ENCODE measurements at regions not wholly inside any gene's neighbourhood (a gene's known extent, or its start where the extent isn't known, plus 50 kb on each side); places are given as distances from the start of the nearest gene placed in this dataset.

DNA sequence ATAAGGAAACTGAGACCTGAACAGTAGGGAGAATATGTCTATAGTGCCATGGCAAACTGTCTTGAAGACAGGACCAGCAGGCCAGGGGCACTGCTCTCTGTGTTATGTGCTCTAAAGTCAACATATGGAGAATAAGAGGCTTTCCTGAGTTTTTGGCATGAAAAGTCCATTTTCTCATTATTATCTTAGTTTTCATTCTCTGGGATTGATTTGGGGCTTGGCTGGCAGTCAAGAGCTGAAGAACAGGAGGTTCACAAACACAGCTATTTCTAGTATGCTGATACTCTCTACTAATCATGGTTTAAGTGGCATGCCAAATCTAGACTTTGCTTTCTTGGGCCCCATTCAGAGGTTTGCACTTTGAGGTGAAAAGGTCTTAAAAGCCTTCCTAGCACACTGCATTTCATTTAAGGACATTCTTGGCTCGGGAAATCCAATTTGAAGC is 404.4 kb downstream of the ZNF608 start:
- Histone ChIP-seq H3K79me2 (ENCODE audit: insufficient read depth, low read length) (no peaks in the 10 kb centered on the region), H3K4me3 (ENCODE audit: insufficient read depth, low read length) (no peak overlapping the region), H3K36me3 (ENCODE audit: insufficient read depth, low read length) (no peaks in the 10 kb centered on the region), H3K27ac (ENCODE audit: low read depth, low read length) (no peak overlapping the region), H4K20me1 (ENCODE audit: insufficient read depth, low read length) (no peaks in the 10 kb centered on the region), H3K9me3 (ENCODE audit: low read depth, low read length) (no peaks in the 10 kb centered on the region), H3K4me2 (ENCODE audit: insufficient read depth, low read length) (no peak overlapping the region), H3K4me1 (ENCODE audit: insufficient read depth, low read length) (peaks cover 23% of the 10 kb centered on the region), H2AFZ (ENCODE audit: low read length) (no peak overlapping the region), H3K27me3 (ENCODE audit: insufficient read depth, low read length) (peaks cover 13% of the 10 kb centered on the region)
- TF ChIP-seq, protein P1, sequence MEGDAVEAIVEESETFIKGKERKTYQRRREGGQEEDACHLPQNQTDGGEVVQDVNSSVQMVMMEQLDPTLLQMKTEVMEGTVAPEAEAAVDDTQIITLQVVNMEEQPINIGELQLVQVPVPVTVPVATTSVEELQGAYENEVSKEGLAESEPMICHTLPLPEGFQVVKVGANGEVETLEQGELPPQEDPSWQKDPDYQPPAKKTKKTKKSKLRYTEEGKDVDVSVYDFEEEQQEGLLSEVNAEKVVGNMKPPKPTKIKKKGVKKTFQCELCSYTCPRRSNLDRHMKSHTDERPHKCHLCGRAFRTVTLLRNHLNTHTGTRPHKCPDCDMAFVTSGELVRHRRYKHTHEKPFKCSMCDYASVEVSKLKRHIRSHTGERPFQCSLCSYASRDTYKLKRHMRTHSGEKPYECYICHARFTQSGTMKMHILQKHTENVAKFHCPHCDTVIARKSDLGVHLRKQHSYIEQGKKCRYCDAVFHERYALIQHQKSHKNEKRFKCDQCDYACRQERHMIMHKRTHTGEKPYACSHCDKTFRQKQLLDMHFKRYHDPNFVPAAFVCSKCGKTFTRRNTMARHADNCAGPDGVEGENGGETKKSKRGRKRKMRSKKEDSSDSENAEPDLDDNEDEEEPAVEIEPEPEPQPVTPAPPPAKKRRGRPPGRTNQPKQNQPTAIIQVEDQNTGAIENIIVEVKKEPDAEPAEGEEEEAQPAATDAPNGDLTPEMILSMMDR (IDR thresholded peaks at IDR 0.05; ENCODE audit: extremely low read depth, low read depth, low read length): no peak
- peak; percentile 6 for DNase-seq (ENCODE audit: insufficient read length, low spot score, missing footprints)

DNA sequence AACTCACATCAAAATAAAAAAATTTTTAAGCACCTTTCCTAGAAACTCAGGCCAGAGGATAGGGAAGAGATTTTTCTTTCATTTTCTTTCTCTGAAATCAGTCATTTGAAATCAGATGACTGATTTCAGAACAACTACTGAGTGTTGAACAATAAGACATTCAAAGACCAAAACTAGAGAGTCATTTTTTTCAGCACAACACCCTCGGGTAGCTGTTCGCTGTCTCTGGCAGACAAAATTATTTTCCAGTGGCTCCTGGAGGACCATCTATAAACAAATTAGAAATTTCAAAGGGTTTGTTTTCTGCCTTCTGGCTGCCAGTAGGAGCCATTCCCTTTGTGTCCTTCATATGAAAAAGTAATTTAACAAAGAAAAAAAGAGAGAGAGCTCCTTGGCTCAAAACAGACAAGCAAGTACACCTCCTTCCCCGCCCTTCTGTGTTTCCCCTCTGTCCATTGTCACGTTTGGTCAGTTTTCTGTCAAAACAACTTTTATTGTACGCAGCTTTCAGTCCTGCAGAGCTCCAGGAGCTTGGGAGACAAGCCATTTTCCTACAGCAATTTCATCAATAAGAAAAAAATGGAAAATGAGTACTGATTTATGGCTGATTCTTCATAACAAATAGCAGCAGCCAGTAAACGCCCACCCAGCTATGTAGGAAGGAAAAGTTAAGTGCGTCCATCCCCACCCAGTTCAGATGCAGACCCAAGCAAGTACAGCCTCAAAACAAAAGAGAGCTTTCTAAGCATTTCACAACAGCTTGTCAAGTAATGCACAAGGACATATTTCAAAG is 405.2 kb downstream of the ZNF608 start:
- H3K79me2 ChIP-seq (ENCODE audit: insufficient read depth, low read length): no peaks in the 10 kb centered on the region
- no peak overlapping the region for H3K27ac ChIP-seq (ENCODE audit: low read depth, low read length)
- DNase-seq (ENCODE audit: insufficient read length, low spot score, missing footprints): no peak
- no peaks in the 10 kb centered on the region for H3K36me3 ChIP-seq (ENCODE audit: insufficient read depth, low read length)
- H3K4me3 ChIP-seq (ENCODE audit: insufficient read depth, low read length): no peak overlapping the region
- H3K9me3 ChIP-seq (ENCODE audit: low read depth, low read length): no peaks in the 10 kb centered on the region
- no peak overlapping the region for H3K4me2 ChIP-seq (ENCODE audit: insufficient read depth, low read length)
- TF ChIP-seq, protein P1 (IDR thresholded peaks at IDR 0.05; ENCODE audit: extremely low read depth, low read depth, low read length): no peak
- no peak overlapping the region for H2AFZ ChIP-seq (ENCODE audit: low read length)
- H4K20me1 ChIP-seq (ENCODE audit: insufficient read depth, low read length): no peaks in the 10 kb centered on the region
- peaks cover 13% of the 10 kb centered on the region for H3K27me3 ChIP-seq (ENCODE audit: insufficient read depth, low read length)
- peaks cover 23% of the 10 kb centered on the region for H3K4me1 ChIP-seq (ENCODE audit: insufficient read depth, low read length)

DNA sequence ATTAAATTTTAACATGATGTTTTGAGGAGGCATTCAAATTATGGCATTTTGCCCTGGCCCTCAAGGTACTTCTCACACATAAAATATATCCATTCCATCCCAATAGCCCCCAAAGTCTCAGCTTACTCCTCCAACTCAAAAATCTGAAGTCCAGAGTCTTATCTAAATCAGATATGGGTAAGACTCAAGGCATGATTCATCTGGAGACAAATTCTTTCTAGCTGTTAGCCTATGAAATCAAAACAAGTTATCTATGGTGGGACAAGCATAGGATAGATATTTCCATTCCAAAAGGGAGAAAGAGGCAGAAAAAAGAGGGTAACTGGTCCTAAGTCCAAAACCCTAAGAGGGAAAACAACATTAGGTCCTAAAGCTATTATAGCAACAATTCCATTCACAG is 408.4 kb downstream of the ZNF608 start:
- Histone ChIP-seq H3K27ac (ENCODE audit: low read depth, low read length) (no peak overlapping the region), H3K27me3 (ENCODE audit: insufficient read depth, low read length) (peaks cover 10% of the 10 kb centered on the region), H3K9me3 (ENCODE audit: low read depth, low read length) (no peaks in the 10 kb centered on the region), H3K4me2 (ENCODE audit: insufficient read depth, low read length) (no peak overlapping the region), H3K79me2 (ENCODE audit: insufficient read depth, low read length) (no peaks in the 10 kb centered on the region), H2AFZ (ENCODE audit: low read length) (no peak overlapping the region), H3K4me3 (ENCODE audit: insufficient read depth, low read length) (no peak overlapping the region), H4K20me1 (ENCODE audit: insufficient read depth, low read length) (no peaks in the 10 kb centered on the region), H3K36me3 (ENCODE audit: insufficient read depth, low read length) (no peaks in the 10 kb centered on the region), H3K4me1 (ENCODE audit: insufficient read depth, low read length) (peaks cover 15% of the 10 kb centered on the region)
- no peak for DNase-seq (ENCODE audit: insufficient read length, low spot score, missing footprints)
- TF ChIP-seq, protein P1 (IDR thresholded peaks at IDR 0.05; ENCODE audit: extremely low read depth, low read depth, low read length): no peak

DNA sequence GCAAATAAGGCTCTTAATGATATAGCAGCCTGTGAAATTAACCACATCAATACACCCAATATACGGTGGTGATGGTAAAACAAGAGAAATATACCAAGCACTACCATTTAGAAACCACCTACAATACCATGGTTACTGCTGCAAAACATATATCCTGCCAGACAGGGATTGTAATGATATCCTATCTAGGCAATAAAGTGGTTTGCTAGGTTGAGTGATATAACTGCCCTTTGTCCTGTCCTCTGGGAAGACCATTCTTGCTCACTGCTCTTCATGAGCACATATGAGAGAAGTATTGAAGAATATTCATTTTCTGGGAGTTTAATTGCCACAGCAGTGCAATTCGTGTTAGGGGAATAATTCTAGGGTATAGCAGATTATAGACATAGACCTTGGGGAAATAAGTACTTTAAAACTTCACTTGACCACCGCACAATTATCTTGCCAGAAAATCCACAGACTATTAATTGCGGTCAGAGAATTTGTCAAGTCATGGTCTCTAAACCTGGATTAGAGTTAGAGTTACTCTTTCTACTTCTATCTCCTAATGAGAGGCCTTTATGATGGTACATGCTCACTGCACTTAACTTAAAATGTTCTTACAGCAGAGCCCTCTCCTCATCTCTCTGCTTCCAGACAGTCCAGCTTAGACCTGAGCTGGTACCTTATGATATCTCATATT is 413.0 kb downstream of the ZNF608 start:
- Histone ChIP-seq H3K9me3 (ENCODE audit: low read depth, low read length) (peaks cover 4% of the 10 kb centered on the region), H3K27ac (ENCODE audit: low read depth, low read length) (no peak overlapping the region), H3K4me1 (ENCODE audit: insufficient read depth, low read length) (peaks cover 5% of the 10 kb centered on the region), H4K20me1 (ENCODE audit: insufficient read depth, low read length) (no peaks in the 10 kb centered on the region), H3K36me3 (ENCODE audit: insufficient read depth, low read length) (no peaks in the 10 kb centered on the region), H3K79me2 (ENCODE audit: insufficient read depth, low read length) (no peaks in the 10 kb centered on the region), H3K4me3 (ENCODE audit: insufficient read depth, low read length) (no peak overlapping the region), H3K27me3 (ENCODE audit: insufficient read depth, low read length) (no peaks in the 10 kb centered on the region), H3K4me2 (ENCODE audit: insufficient read depth, low read length) (no peak overlapping the region), H2AFZ (ENCODE audit: low read length) (no peak overlapping the region)
- DNase-seq (ENCODE audit: insufficient read length, low spot score, missing footprints): no peak
- TF ChIP-seq, protein P1 (IDR thresholded peaks at IDR 0.05; ENCODE audit: extremely low read depth, low read depth, low read length): no peak
